PC-9 (cell line): ENCODE measurements at regions not wholly inside any gene's neighbourhood (a gene's known extent, or its start where the extent isn't known, plus 50 kb on each side); places are given as distances from the start of the nearest gene placed in this dataset.

Experiments
- BruUV-seq: library from RNA; stranded (reverse); fragments of 400-500 nt; replicated peaks from 2 replicates; lab custom pipeline; 2021; lab: Mats Ljungman, UMichigan
- CTCF ChIA-PET: fragments of 300-600 bp; sonication (Branson Sonifier 250); formaldehyde crosslinking; loops from one replicate; lab custom pipeline; 2022; ENCODE audit warnings: antibody characterized with exemption; lab: Charles Lee
- POLR2A ChIA-PET: fragments of 300-600 bp; sonication (Branson Sonifier 250); formaldehyde crosslinking; loops from one replicate; lab custom pipeline; 2022; ENCODE audit warnings: antibody characterized with exemption; ENCODE audit not compliant: unreplicated experiment; lab: Charles Lee
- DNase-seq, 2 experiments: peaks; one replicate each; pipeline versions ENCODE4 v3.0.0 to v3.0.0-alpha.2; 2015 to 2022; ENCODE audit warnings: mixed read lengths in 1 of 2
- H2AFZ ChIP-seq: fragments of 200-600 bp; sonication (generic); 2 replicates; pipeline ENCODE4 v1.8.1; 2017; ENCODE audit warnings: antibody characterized with exemption
- H3F3A ChIP-seq: fragments of 200-600 bp; sonication (generic); 2 replicates; pipeline ENCODE4 v1.8.1; 2017; ENCODE audit warnings: antibody characterized with exemption, mild to moderate bottlenecking, low read depth; ENCODE audit not compliant: insufficient read depth
- H3K27ac ChIP-seq: fragments of 200-600 bp; sonication (generic); 2 replicates; pipeline ENCODE4 v1.6.1; 2016; ENCODE audit warnings: mixed run types
- H3K27me3 ChIP-seq: fragments of 200-600 bp; sonication (generic); 2 replicates; pipeline ENCODE4 v1.6.1; 2016; ENCODE audit warnings: low read depth, mixed run types; ENCODE audit not compliant: insufficient read depth
- H3K36me3 ChIP-seq: fragments of 200-600 bp; sonication (generic); 2 replicates; pipeline ENCODE4 v1.6.1; 2016; ENCODE audit warnings: low read depth, mixed run types
- H3K4me1 ChIP-seq: fragments of 200-600 bp; sonication (generic); replicated peaks from 2 replicates; pipeline ENCODE4 v1.6.1; 2016; ENCODE audit warnings: mixed run types; ENCODE audit not compliant: insufficient read depth
- H3K4me2 ChIP-seq: fragments of 200-600 bp; sonication (generic); 2 replicates; pipeline ENCODE4 v1.6.1; 2017; ENCODE audit warnings: mixed run types
- H3K4me3 ChIP-seq: fragments of 200-600 bp; sonication (generic); 2 replicates; pipeline ENCODE4 v1.6.1; 2016; ENCODE audit warnings: mixed run types
- H3K79me2 ChIP-seq: fragments of 200-600 bp; sonication (generic); 2 replicates; pipeline ENCODE4 v1.6.1; 2017; ENCODE audit warnings: low read depth, mixed run types
- H3K9me2 ChIP-seq: fragments of 200-600 bp; sonication (generic); 2 replicates; pipeline ENCODE4 v1.8.1; 2017; ENCODE audit warnings: mild to moderate bottlenecking; ENCODE audit not compliant: insufficient read depth
- H3K9me3 ChIP-seq: fragments of 200-600 bp; sonication (generic); 2 replicates; pipeline ENCODE4 v1.8.1; 2016; ENCODE audit warnings: low read depth; ENCODE audit not compliant: insufficient read depth
- H4K20me1 ChIP-seq: fragments of 200-600 bp; sonication (generic); 2 replicates; pipeline ENCODE4 v1.8.1; 2017; ENCODE audit not compliant: insufficient read depth
- CTCF ChIP-seq: fragments of 200-600 bp; sonication (generic); conservative IDR thresholded peaks from 2 replicates; pipeline ENCODE4 v1.6.1; 2017; ENCODE audit warnings: mixed run types, antibody characterized with exemption, mild to moderate bottlenecking, moderate library complexity
- EZH2 ChIP-seq: fragments of 200-600 bp; sonication (generic); IDR thresholded peaks from 2 replicates; pipeline ENCODE4 v1.8.0; 2017; ENCODE audit warnings: antibody characterized with exemption, low read depth
- intact Hi-C: fragments of 100-400 bp; cut with micrococcal nuclease; formaldehyde crosslinking; loops from one replicate; pipeline ENCODE4 v1.10.0; 2022; ENCODE audit not compliant: unreplicated experiment

- ChIA-PET POLR2A (no interaction called here), CTCF (interaction anchor here (0.5 kb wide), 1 partner anchor 464 kb away, joined by 5 read pairs; no protein-coding TSS in a partner anchor)
- Histone ChIP-seq H3K79me2 (no peaks in the 10 kb centered on the region), H3K9me2 (no peaks in the 10 kb centered on the region), H3K36me3 (no peaks in the 10 kb centered on the region), H3K9me3 (no peaks in the 10 kb centered on the region), H4K20me1 (no peaks in the 10 kb centered on the region), H3F3A (no peaks in the 10 kb centered on the region), H3K4me1 (no peaks in the 10 kb centered on the region), H3K27ac (no peak overlapping the region), H3K27me3 (no peaks in the 10 kb centered on the region), H3K4me3 (no peak overlapping the region), H3K4me2 (no peak overlapping the region), H2AFZ (no peak overlapping the region)
- no TSS peak for BruUV-seq
- DNase-seq: no peak
- no peak for TF ChIP-seq EZH2
- TF ChIP-seq CTCF: no peak
- intact Hi-C loops: no loop called here
Observed at GRCh38 chr10:33783557-33783956, 449.1 kb upstream of the NRP1 start.

GRCh38 chr10:33783078-33783477, 448.6 kb upstream of the NRP1 start:
- no peak for DNase-seq
- TF ChIP-seq EZH2 (no peak), CTCF (no peak)
- Histone ChIP-seq H3F3A (no peaks in the 10 kb centered on the region), H4K20me1 (no peaks in the 10 kb centered on the region), H2AFZ (no peak overlapping the region), H3K27ac (no peak overlapping the region), H3K4me3 (no peak overlapping the region), H3K9me3 (no peaks in the 10 kb centered on the region), H3K4me1 (no peaks in the 10 kb centered on the region), H3K36me3 (no peaks in the 10 kb centered on the region), H3K4me2 (no peak overlapping the region), H3K27me3 (no peaks in the 10 kb centered on the region), H3K79me2 (no peaks in the 10 kb centered on the region), H3K9me2 (no peaks in the 10 kb centered on the region)
- no TSS peak for BruUV-seq
- intact Hi-C loops: no loop called here
- CTCF ChIA-PET: no interaction called here
- POLR2A ChIA-PET: no interaction called here

- ChIA-PET POLR2A (no interaction called here), CTCF (no interaction called here)
- Histone ChIP-seq H3K36me3 (no peaks in the 10 kb centered on the region), H3F3A (no peaks in the 10 kb centered on the region), H3K27me3 (no peaks in the 10 kb centered on the region), H2AFZ (no peak overlapping the region), H3K27ac (no peak overlapping the region), H3K9me2 (no peaks in the 10 kb centered on the region), H3K4me3 (no peak overlapping the region), H3K9me3 (no peaks in the 10 kb centered on the region), H3K4me2 (no peak overlapping the region), H3K79me2 (no peaks in the 10 kb centered on the region), H3K4me1 (no peaks in the 10 kb centered on the region), H4K20me1 (no peaks in the 10 kb centered on the region)
- no TSS peak for BruUV-seq
- no peak for TF ChIP-seq CTCF
- no peak for TF ChIP-seq EZH2
- DNase-seq: no peak
- intact Hi-C loops: no loop called here
Observed at GRCh38 chr10:33781606-33782395, 447.3 kb upstream of the NRP1 start.
